Esophagus squamous epithelium (tissue), 5 donors: ENCODE measurements at regions not wholly inside any gene's neighbourhood (a gene's known extent, or its start where the extent isn't known, plus 50 kb on each side); places are given as distances from the start of the nearest gene placed in this dataset.

Source experiments
- DNase-seq: peaks from one replicate; lab custom pipeline; 2025; lab: John Stamatoyannopoulos, UW
- H3K27ac ChIP-seq, 4 donors: fragments of 200-600 bp; sonication (generic); one replicate each; pipeline ENCODE4 v1.5.1; 2016 to 2019; ENCODE audit warnings: mild to moderate bottlenecking in 1 of 4
- H3K27me3 ChIP-seq, 4 donors: fragments of 200-600 bp; sonication (generic); 1 replicate in 3 of 4; 2 replicates in 1 of 4; pipeline versions ENCODE4 v1.5.1 to v1.6.0; 2017 to 2021; ENCODE audit warnings: antibody characterized with exemption in 1 of 4
- H3K36me3 ChIP-seq, 3 donors: fragments of 200-600 bp; sonication (generic); one replicate each; pipeline ENCODE4 v1.5.1; 2016 to 2019
- H3K4me1 ChIP-seq, 3 donors: fragments of 200-600 bp; sonication (generic); one replicate each; pipeline ENCODE4 v1.5.1; 2017 to 2019
- H3K4me3 ChIP-seq, 4 donors: fragments of 200-600 bp; sonication (generic); 1 replicate in 3 of 4; 2 replicates in 1 of 4; pipeline ENCODE4 v1.5.1; 2016 to 2019; ENCODE audit warnings: mild to moderate bottlenecking in 2 of 4, moderate library complexity in 1 of 4
- H3K9me3 ChIP-seq, 3 donors: fragments of 200-600 bp; sonication (generic); one replicate each; pipeline ENCODE4 v1.5.1; 2016 to 2019
- POLR2A ChIP-seq, 4 donors: fragments of 450-650 bp; IDR thresholded peaks; one replicate each; pipeline ENCODE4 v1.6.1; 2017; ENCODE audit warnings: antibody characterized with exemption in 4 of 4, mild to moderate bottlenecking in 4 of 4, moderate library complexity in 3 of 4
- WGBS, 2 donors: methylation state at CpG; one replicate each; pipeline ENCODE4 v1.1.5; 2018; 5-methylcytosine and 5-hydroxymethylcytosine counted together
- intact Hi-C: fragments of 100-400 bp; cut with DNase I; formaldehyde crosslinking; loops from one replicate; pipeline ENCODE4 v1.15.0; 2022
- TF ChIP-seq, protein P1 (sequence below), 6 experiments: fragments of 450-650 bp in 4 of 6; fragments of 200-600 bp in 2 of 6; sonication (generic) in 2 of 6; IDR thresholded peaks; one replicate each; pipeline ENCODE4 v1.5.1; 2016 to 2019; ENCODE audit warnings: antibody characterized with exemption in 6 of 6, mild to moderate bottlenecking in 4 of 6, moderate library complexity in 4 of 6
- donor health status: DM: yes; HTN: yes; CAD: no.

DNA sequence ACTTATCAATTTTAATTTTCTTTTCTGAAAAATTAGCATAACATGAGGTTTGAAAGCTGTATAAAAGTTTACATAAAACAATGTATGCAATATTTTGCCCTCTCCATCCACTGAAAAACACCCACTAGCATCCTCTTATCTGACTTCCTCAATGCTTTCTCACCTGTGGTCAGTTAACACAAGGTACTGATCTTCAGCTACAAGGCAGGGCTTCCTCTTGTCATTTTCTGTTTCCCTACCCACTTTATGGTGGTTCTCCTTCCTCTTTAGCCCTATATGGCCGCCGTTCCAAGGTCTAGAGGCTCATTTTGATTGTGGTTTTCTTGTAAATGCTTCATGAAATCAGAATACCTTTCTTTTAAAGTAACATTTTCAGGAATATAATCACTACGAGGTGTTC, 618.6 kb upstream of the CPEB2 start:
- no peak overlapping the region for H3K27ac ChIP-seq
- no peaks in the 10 kb centered on the region for H3K36me3 ChIP-seq
- H3K4me1 ChIP-seq: no peaks in the 10 kb centered on the region
- H3K4me3 ChIP-seq: no peak overlapping the region
- peaks cover 0 to 6% (median 0%) of the 10 kb centered on the region in 3 donors for H3K9me3 ChIP-seq
- WGBS, 2 donors: 49 to 63% methylated on average over 3 of the region's 3 CpGs
- no peak for TF ChIP-seq POLR2A (IDR thresholded peaks at IDR 0.05)
- TF ChIP-seq, protein P1, sequence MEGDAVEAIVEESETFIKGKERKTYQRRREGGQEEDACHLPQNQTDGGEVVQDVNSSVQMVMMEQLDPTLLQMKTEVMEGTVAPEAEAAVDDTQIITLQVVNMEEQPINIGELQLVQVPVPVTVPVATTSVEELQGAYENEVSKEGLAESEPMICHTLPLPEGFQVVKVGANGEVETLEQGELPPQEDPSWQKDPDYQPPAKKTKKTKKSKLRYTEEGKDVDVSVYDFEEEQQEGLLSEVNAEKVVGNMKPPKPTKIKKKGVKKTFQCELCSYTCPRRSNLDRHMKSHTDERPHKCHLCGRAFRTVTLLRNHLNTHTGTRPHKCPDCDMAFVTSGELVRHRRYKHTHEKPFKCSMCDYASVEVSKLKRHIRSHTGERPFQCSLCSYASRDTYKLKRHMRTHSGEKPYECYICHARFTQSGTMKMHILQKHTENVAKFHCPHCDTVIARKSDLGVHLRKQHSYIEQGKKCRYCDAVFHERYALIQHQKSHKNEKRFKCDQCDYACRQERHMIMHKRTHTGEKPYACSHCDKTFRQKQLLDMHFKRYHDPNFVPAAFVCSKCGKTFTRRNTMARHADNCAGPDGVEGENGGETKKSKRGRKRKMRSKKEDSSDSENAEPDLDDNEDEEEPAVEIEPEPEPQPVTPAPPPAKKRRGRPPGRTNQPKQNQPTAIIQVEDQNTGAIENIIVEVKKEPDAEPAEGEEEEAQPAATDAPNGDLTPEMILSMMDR (IDR thresholded peaks at IDR 0.05): no peak
- DNase-seq: no peak
- intact Hi-C loops: no loop called here
- H3K27me3 ChIP-seq: no peaks in the 10 kb centered on the region

DNA sequence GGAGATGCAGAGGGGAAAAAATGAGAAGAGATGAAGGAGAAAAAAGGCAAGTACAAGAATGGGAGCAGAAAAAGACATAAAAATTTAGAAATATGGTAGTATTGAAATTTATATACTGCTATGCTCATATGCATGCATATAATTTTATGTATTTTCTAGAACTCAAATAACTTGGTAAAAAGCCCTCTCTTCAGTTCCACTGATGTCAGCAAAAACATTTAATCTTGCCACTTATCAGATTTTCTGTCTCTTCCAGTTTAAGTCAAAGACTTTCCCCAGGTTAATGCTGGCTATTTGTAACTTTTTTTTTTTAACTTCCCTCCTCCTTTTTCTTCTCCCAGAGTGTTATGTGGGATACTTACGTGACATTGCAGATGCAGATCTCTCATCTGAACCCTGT, 617.5 kb upstream of the CPEB2 start:
- intact Hi-C loops: no loop called here
- Histone ChIP-seq H3K36me3 (no peaks in the 10 kb centered on the region), H3K27me3 (no peaks in the 10 kb centered on the region), H3K4me3 (no peak overlapping the region), H3K27ac (no peak overlapping the region), H3K4me1 (no peaks in the 10 kb centered on the region), H3K9me3 (no peaks in the 10 kb centered on the region)
- WGBS, 2 donors: 77 to 82% methylated on average over 1 of the region's 1 CpG
- TF ChIP-seq, protein P1 (IDR thresholded peaks at IDR 0.05): no peak
- no peak for TF ChIP-seq POLR2A (IDR thresholded peaks at IDR 0.05)
- DNase-seq: no peak

DNA sequence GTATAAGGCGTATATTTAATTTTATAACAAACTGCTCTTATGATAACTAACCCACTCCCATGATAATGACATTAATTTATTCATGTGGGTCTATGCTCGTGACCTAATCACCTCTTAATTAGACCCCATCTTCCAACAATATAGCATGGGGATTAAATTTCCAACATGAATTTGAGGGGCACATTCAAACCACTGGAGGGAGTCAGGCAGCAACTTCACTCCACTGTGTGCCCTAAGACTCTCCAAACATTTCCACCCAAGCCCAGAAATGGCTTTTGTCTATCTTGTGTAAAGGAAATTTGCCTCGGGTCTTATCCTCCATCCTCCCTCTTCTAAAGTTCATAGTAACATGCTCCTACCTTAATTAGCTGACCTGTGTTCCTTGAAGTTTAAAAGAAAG, 616.1 kb upstream of the CPEB2 start:
- Histone ChIP-seq H3K27ac (no peak overlapping the region), H3K36me3 (no peaks in the 10 kb centered on the region), H3K4me1 (no peaks in the 10 kb centered on the region), H3K27me3 (no peaks in the 10 kb centered on the region), H3K9me3 (no peaks in the 10 kb centered on the region), H3K4me3 (no peak overlapping the region)
- no peak for TF ChIP-seq POLR2A (IDR thresholded peaks at IDR 0.05)
- TF ChIP-seq, protein P1 (IDR thresholded peaks at IDR 0.05): no peak
- intact Hi-C loops: no loop called here
- no peak for DNase-seq
- 65 to 81% methylated on average over 3 of the region's 3 CpGs for WGBS, 2 donors

DNA sequence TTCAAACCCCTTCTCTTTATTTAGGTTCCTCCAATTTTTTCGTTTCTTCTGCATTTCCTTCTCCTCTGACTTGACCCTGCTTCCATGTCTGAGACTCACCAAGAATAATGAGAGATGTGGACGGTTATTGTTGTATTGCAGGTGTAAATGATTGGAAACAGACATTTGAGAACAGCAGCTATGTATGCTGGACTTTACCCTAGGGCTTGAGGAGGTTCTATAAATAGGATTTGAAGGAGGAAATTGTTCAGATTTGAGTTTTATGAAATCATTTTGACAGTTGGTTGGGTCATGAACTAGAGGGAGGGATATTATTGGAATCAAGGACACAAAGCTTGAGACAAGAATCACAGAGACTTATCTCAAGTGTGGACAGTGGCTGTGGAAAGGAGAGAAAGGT, 614.6 kb upstream of the CPEB2 start:
- Histone ChIP-seq H3K4me1 (no peaks in the 10 kb centered on the region), H3K9me3 (no peaks in the 10 kb centered on the region), H3K27ac (no peak overlapping the region), H3K36me3 (no peaks in the 10 kb centered on the region), H3K27me3 (no peaks in the 10 kb centered on the region), H3K4me3 (no peak overlapping the region)
- DNase-seq: no peak
- TF ChIP-seq, protein P1 (IDR thresholded peaks at IDR 0.05): no peak
- TF ChIP-seq POLR2A (IDR thresholded peaks at IDR 0.05): no peak
- intact Hi-C loops: no loop called here
- WGBS, 2 donors: 43 to 50% methylated on average over 2 of the region's 2 CpGs

DNA sequence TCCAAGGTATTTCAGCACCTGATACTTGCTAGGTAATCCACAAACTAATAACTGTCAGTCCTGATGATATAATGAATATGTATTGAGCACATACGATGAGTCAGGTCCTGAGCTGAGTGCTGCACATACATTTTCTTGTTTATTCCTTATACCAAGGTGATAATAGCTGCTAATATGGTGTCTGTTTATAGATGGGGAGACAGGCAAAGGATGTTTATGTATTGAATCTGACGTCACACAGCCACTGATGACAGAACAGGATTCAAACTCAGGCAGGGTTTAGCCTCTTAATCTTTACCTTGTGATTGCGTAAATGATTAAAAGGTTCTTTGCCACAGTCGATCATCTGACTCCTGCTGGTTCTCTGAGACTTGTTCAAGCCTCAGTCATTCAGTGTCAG, 609.9 kb upstream of the CPEB2 start:
- intact Hi-C loops: no loop called here

More for the DNA sequence above, 609.9 kb upstream of the CPEB2 start:
- Histone ChIP-seq H3K36me3 (no peaks in the 10 kb centered on the region), H3K27ac (no peak overlapping the region), H3K4me1 (no peaks in the 10 kb centered on the region), H3K27me3 (no peaks in the 10 kb centered on the region), H3K4me3 (no peak overlapping the region), H3K9me3 (no peaks in the 10 kb centered on the region)
- DNase-seq: no peak
- 51 to 57% methylated on average over 4 of the region's 4 CpGs for WGBS, 2 donors
- TF ChIP-seq, protein P1 (IDR thresholded peaks at IDR 0.05): no peak
- no peak for TF ChIP-seq POLR2A (IDR thresholded peaks at IDR 0.05)
